H9 (cell line): ENCODE measurements at regions not wholly inside any gene's neighbourhood (a gene's known extent, or its start where the extent isn't known, plus 50 kb on each side); places are given as distances from the start of the nearest gene placed in this dataset.

Experiments
- DNase-seq: peaks from one replicate; pipeline ENCODE4 v3.0.0-alpha.2; 2017
- H2AFZ ChIP-seq: one replicate; pipeline ENCODE4 v1.6.1; 2013; ENCODE audit warnings: mild to moderate bottlenecking, low read length, control low read depth, moderate library complexity
- H2AK5ac ChIP-seq: 2 replicates; pipeline ENCODE4 v1.6.1; 2013; ENCODE audit warnings: low read length, control low read depth, mixed read lengths; ENCODE audit not compliant: insufficient read length
- H2BK120ac ChIP-seq: one replicate; pipeline ENCODE4 v1.6.1; 2013; ENCODE audit warnings: low read depth, mild to moderate bottlenecking, low read length, control low read depth, inconsistent platforms; ENCODE audit not compliant: poor library complexity, severe bottlenecking
- H2BK12ac ChIP-seq: 2 replicates; pipeline ENCODE4 v1.6.1; 2013; ENCODE audit warnings: low read length, control low read depth, mixed read lengths, low read depth; ENCODE audit not compliant: insufficient read length
- H2BK15ac ChIP-seq: 2 replicates; pipeline ENCODE4 v1.6.1; 2013; ENCODE audit warnings: low read depth, low read length, control low read depth
- H2BK20ac ChIP-seq: one replicate; pipeline ENCODE4 v1.6.1; 2013; ENCODE audit warnings: low read depth, mild to moderate bottlenecking, low read length, control low read depth, inconsistent platforms; ENCODE audit not compliant: poor library complexity, severe bottlenecking
- H2BK5ac ChIP-seq: 2 replicates; pipeline ENCODE4 v1.6.1; 2013; ENCODE audit warnings: low read length, control low read depth, mixed read lengths; ENCODE audit not compliant: insufficient read length
- H3K14ac ChIP-seq: 2 replicates; pipeline ENCODE4 v1.6.1; 2013; ENCODE audit warnings: low read length, control low read depth; ENCODE audit not compliant: insufficient read depth
- H3K18ac ChIP-seq: 2 replicates; pipeline ENCODE4 v1.6.1; 2013; ENCODE audit warnings: low read depth, mild to moderate bottlenecking, mixed read lengths, low read length, control low read depth; ENCODE audit not compliant: insufficient read length
- H3K23ac ChIP-seq: 2 replicates; pipeline ENCODE4 v1.6.1; 2013; ENCODE audit warnings: low read length, control low read depth, mixed read lengths, low read depth; ENCODE audit not compliant: insufficient read length
- H3K23me2 ChIP-seq: 2 replicates; pipeline ENCODE4 v1.6.1; 2013; ENCODE audit warnings: low read depth, mild to moderate bottlenecking, mixed read lengths, low read length, control low read depth; ENCODE audit not compliant: insufficient read length, poor library complexity, severe bottlenecking
- H3K27ac ChIP-seq: 2 replicates; pipeline ENCODE4 v1.5.1; 2013; ENCODE audit warnings: low read length, control low read depth, mixed read lengths, low read depth; ENCODE audit not compliant: insufficient read length
- H3K27me3 ChIP-seq: 2 replicates; pipeline ENCODE4 v1.6.1; 2013; ENCODE audit warnings: low read length, control low read depth, inconsistent platforms; ENCODE audit not compliant: insufficient read depth
- H3K4ac ChIP-seq: 2 replicates; pipeline ENCODE4 v1.6.1; 2013; ENCODE audit warnings: low read depth, mild to moderate bottlenecking, control low read depth, inconsistent platforms, low read length, moderate library complexity
- H3K4me1 ChIP-seq: 2 replicates; pipeline ENCODE4 v1.6.1; 2013; ENCODE audit warnings: low read length, control low read depth, inconsistent platforms; ENCODE audit not compliant: insufficient read depth
- H3K4me2 ChIP-seq: 2 replicates; pipeline ENCODE4 v1.6.1; 2013; ENCODE audit warnings: low read length, control low read depth, mixed read lengths; ENCODE audit not compliant: insufficient read length, insufficient read depth
- H3K56ac ChIP-seq: 2 replicates; pipeline ENCODE4 v1.6.1; 2013; ENCODE audit warnings: low read depth, mild to moderate bottlenecking, mixed read lengths, low read length, control low read depth; ENCODE audit not compliant: insufficient read length
- H3K79me1 ChIP-seq: 2 replicates; pipeline ENCODE4 v1.6.1; 2013; ENCODE audit warnings: low read depth, mild to moderate bottlenecking, moderate library complexity, low read length, control low read depth, inconsistent platforms; ENCODE audit not compliant: insufficient read depth, poor library complexity, severe bottlenecking
- H3K79me2 ChIP-seq: 2 replicates; pipeline ENCODE4 v1.6.1; 2013; ENCODE audit warnings: low read length, control low read depth, inconsistent platforms; ENCODE audit not compliant: insufficient read depth
- H3K9ac ChIP-seq: 2 replicates; pipeline ENCODE4 v1.6.1; 2013; ENCODE audit warnings: low read length, control low read depth, mixed read lengths; ENCODE audit not compliant: insufficient read length; ENCODE audit errors: extremely low read depth
- H3K9me3 ChIP-seq: one replicate; pipeline ENCODE4 v1.6.1; 2013; ENCODE audit warnings: low read depth, low read length, inconsistent platforms; ENCODE audit not compliant: control insufficient read depth
- H3T11ph ChIP-seq: one replicate; pipeline ENCODE4 v1.6.1; 2013; ENCODE audit warnings: mild to moderate bottlenecking, low read length, control low read depth, inconsistent platforms
- H4K20me1 ChIP-seq: one replicate; pipeline ENCODE4 v1.6.1; 2013; ENCODE audit not compliant: control insufficient read depth, insufficient read length, insufficient read depth
- H4K5ac ChIP-seq: 2 replicates; pipeline ENCODE4 v1.6.1; 2013; ENCODE audit warnings: low read depth, mild to moderate bottlenecking, mixed read lengths, low read length, control low read depth; ENCODE audit not compliant: insufficient read length
- H4K8ac ChIP-seq: replicated peaks from 2 replicates; pipeline ENCODE4 v1.6.1; 2013; ENCODE audit warnings: low read length, control low read depth, mixed read lengths, low read depth; ENCODE audit not compliant: insufficient read length
- H4K91ac ChIP-seq: 2 replicates; pipeline ENCODE4 v1.6.1; 2013; ENCODE audit warnings: low read depth, mild to moderate bottlenecking, moderate library complexity, mixed read lengths, low read length, control low read depth; ENCODE audit not compliant: insufficient read length
- H3K27ac Mint-ChIP-seq, 3 experiments: 2 replicates in 2 of 3; 3 replicates in 1 of 3; pipeline ENCODE4 v1.8.0; 2020 to 2021; ENCODE audit warnings: mixed read lengths in 3 of 3, mild to moderate bottlenecking in 1 of 3, moderate library complexity in 1 of 3
- H3K27me3 Mint-ChIP-seq: 2 replicates; pipeline ENCODE4 v1.8.0; 2021; ENCODE audit warnings: low read depth, mild to moderate bottlenecking, moderate library complexity, mixed read lengths
- H3K36me3 Mint-ChIP-seq, 3 experiments: 2 replicates in 2 of 3; 3 replicates in 1 of 3; pipeline ENCODE4 v1.8.0; 2020 to 2021; ENCODE audit warnings: low read depth in 3 of 3, mixed read lengths in 3 of 3; ENCODE audit not compliant: insufficient read depth in 1 of 3
- H3K4me1 Mint-ChIP-seq, 2 experiments: 2 replicates each; pipeline ENCODE4 v1.8.0; 2020; ENCODE audit warnings: mixed read lengths in 2 of 2
- H3K4me3 Mint-ChIP-seq, 2 experiments: 2 replicates in 1 of 2; 3 replicates in 1 of 2; pipeline ENCODE4 v1.8.0; 2020 to 2021; ENCODE audit warnings: mild to moderate bottlenecking in 2 of 2, mixed read lengths in 2 of 2, moderate library complexity in 1 of 2
- H3K9me3 Mint-ChIP-seq, 2 experiments: 2 replicates in 1 of 2; 3 replicates in 1 of 2; pipeline ENCODE4 v1.8.0; 2020; ENCODE audit warnings: mild to moderate bottlenecking in 2 of 2, mixed read lengths in 2 of 2, moderate library complexity in 1 of 2
- whole genome bisulfite sequencing: extraction: QIAGEN DNeasy Blood & Tissue Kit; methylation state at CpG from one replicate; pipeline ENCODE4 v1.1.7; 2013; ENCODE audit warnings: missing lambda C conversion rate, low lambda C conversion rate, mixed read lengths; ENCODE audit not compliant: insufficient read length; ENCODE audit errors: extremely low coverage; 5-methylcytosine and 5-hydroxymethylcytosine counted together
- TF ChIP-seq, protein P1 (sequence below): fragments of 200-600 bp; sonication (generic); conservative IDR thresholded peaks from 3 replicates; pipeline ENCODE4 v1.8.0; 2021; ENCODE audit warnings: antibody characterized with exemption, mild to moderate bottlenecking

- Histone ChIP-seq H3K79me1 (no peaks in the 10 kb centered on the region), H4K20me1 (no peaks in the 10 kb centered on the region), H3K4me1 (no peaks in the 10 kb centered on the region), H3K9ac (no peak overlapping the region), H2BK5ac (no peak overlapping the region), H2BK15ac (no peak overlapping the region), H3K4me2 (no peak overlapping the region), H3T11ph (no peak overlapping the region), H4K5ac (no peak overlapping the region), H2BK12ac (no peak overlapping the region), H3K14ac (no peak overlapping the region), H3K9me3 (no peaks in the 10 kb centered on the region), H3K4ac (no peak overlapping the region), H3K27me3 (no peaks in the 10 kb centered on the region), H2AK5ac (no peak overlapping the region), H3K56ac (no peak overlapping the region), H3K79me2 (no peaks in the 10 kb centered on the region), H3K23ac (no peak overlapping the region), H3K23me2 (no peaks in the 10 kb centered on the region), H2BK120ac (no peak overlapping the region), H4K8ac (no peak overlapping the region), H2AFZ (no peak overlapping the region), H3K18ac (no peak overlapping the region), H3K27ac (no peak overlapping the region), H2BK20ac (no peak overlapping the region), H4K91ac (no peak overlapping the region)
- peaks cover 3 to 8% of the 10 kb centered on the region in 2 experiments; a peak in 4 of 5 replicates for H3K9me3 Mint-ChIP-seq
- no peaks in the 10 kb centered on the region for H3K27me3 Mint-ChIP-seq
- WGBS: no CpG with 5 or more reads among the region's 3 CpGs
- TF ChIP-seq, protein P1, sequence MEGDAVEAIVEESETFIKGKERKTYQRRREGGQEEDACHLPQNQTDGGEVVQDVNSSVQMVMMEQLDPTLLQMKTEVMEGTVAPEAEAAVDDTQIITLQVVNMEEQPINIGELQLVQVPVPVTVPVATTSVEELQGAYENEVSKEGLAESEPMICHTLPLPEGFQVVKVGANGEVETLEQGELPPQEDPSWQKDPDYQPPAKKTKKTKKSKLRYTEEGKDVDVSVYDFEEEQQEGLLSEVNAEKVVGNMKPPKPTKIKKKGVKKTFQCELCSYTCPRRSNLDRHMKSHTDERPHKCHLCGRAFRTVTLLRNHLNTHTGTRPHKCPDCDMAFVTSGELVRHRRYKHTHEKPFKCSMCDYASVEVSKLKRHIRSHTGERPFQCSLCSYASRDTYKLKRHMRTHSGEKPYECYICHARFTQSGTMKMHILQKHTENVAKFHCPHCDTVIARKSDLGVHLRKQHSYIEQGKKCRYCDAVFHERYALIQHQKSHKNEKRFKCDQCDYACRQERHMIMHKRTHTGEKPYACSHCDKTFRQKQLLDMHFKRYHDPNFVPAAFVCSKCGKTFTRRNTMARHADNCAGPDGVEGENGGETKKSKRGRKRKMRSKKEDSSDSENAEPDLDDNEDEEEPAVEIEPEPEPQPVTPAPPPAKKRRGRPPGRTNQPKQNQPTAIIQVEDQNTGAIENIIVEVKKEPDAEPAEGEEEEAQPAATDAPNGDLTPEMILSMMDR: no peak
- H3K4me1 Mint-ChIP-seq: peaks cover 0 to 2% of the 10 kb centered on the region in 2 experiments; a peak in 2 of 4 replicates
- H3K27ac Mint-ChIP-seq: no peak overlapping the region
- DNase-seq: no peak
- H3K4me3 Mint-ChIP-seq: no peak overlapping the region
- H3K36me3 Mint-ChIP-seq: peaks cover 0 to 6% (median 2%) of the 10 kb centered on the region in 3 experiments; a peak in 2 of 7 replicates
Measured at GRCh38 chr21:28811860-28812259, 180.8 kb downstream of the LTN1 start.
